Hypothalamus (tissue), 51 donors: ENCODE measurements at regions not wholly inside any gene's neighbourhood (a gene's known extent, or its start where the extent isn't known, plus 50 kb on each side); places are given as distances from the start of the nearest gene placed in this dataset.

Experiments
- DNase-seq, 51 donors: peaks; one replicate each; lab custom pipeline; 2025; lab: John Stamatoyannopoulos, UW

DNA sequence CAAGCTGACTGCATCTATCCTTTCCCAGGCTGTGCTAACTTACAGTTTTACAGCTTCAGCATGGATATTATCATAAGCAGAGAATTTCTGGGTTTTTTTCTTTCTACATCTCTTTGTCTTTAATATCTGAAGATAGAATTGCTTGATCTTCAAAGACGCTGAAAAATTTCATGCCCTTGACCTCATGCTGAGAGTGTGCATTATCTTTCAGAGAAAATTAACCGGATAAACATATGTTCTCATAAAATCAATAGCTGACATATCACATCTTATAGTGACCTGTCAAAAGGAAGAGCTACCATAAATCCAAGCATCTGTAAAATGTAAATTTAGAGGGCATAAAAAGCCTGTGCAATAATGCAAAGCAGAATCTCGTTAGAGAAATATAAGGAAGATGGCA, 1704.1 kb upstream of the FLRT2 start:
- no peak for DNase-seq

DNA sequence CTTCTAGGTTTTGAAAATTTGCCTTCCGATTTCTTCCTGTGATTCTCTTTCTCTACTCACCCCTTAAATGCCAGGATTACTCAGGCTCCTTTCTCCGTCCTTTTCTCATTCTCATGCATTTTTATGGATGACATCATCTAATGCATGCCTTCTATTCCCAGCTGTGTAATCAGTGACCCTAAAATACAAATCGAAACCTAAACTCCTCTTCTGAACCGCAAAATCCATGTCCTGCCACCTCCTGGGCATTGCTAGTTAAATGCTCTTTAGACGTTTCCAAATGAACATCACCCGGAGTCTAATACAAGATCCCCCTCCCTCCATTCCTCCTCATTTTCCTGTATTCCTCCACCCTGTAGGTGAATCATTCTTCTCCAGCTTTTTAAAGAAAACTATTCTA, 1703.1 kb upstream of the FLRT2 start:
- no peak for DNase-seq

DNA sequence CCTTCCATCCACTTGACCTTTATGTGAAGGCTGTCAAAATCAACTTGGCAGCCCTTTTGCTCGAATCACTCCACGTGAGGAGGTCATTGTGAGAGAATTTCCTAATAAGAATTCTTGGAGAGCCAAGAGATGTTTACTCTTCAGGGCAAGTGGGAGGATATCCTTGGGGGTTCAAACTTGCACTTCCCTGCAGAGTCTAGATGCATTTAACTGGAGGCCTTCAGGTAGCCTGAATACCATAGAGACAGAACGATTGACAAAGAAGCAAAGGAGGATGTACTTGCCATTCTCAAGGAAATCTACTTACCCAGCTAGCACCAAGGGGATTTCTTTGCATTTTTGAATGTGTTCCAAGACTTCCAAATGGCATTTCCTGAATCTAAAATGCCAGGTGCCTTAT, 1702.6 kb upstream of the FLRT2 start:
- no peak for DNase-seq

DNA sequence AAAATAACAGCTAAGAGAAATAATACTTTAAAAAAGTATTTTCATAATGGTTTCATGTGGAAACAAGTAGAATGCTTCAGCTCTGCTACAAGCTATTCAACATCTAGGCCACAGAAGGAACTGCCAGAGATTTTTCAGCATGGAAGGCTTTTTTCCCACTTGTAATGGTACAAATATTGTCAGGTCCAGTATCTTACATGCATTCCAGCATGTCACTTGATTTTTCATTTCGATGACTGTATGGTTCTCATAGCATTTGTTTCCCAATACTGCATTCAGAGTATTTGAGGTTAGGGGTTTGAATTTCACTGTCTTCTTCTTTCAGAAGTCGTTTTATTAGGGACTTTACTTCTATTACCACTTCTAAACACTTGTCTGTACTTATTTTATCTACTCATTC, 1701.5 kb upstream of the FLRT2 start:
- no peak for DNase-seq

DNA sequence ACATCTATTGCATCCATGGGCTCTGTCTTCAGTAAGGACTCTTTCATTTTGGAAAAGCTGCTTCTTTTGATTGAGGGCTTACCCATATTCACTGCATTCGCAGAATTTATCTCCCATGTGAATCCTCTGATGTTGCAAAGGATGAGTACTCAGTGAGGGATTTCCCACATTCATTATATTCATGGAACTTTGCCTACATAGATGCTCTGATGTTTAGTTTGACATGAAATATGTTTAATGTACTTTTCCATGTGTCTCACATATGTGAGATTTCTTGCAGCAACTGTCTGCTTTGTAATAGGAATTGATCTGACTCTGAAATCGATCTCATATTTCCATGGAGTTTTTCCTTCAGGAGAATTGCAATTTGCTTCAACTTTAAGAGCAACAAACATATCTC, 1699.6 kb upstream of the FLRT2 start:
- no peak for DNase-seq

DNA sequence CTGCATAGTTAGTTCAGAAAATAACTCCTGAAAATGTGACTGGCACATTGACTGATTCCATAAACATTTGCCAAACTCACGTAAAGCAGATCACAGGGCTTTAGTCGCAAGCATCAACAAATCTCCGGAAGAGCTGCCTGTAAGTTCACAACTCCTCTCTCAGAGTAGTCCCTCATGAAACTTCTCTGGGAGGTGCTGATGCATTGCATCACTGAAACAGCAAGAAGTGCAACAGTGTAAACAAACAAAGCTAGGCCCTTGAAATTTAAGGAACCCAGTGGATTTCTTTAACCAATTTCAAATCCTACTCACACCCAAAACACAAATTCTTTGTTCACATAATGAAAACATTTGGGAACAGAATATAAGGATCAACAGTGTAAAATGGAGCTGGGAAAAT, 1691.7 kb upstream of the FLRT2 start:
- DNase-seq, result no peak

DNA sequence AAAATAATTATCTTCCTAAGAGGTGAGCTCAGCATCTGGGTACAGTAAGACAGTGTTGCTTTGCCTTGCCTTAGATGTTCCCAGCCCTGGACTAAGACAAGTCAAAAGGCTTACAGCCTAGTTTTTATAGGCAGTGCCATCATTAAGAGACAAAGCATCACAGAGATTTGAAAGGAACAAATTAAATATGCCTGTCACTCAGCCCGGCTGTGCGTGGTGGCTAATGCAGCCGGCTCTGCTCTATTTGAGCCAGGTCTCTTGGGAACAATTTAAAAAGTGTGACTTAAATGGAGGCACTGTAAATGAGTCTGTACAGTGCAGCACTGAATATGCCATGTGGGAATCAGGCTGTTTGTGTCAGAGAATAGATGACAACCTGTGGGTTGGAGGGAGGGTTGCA, 1687.4 kb upstream of the FLRT2 start:
- DNase-seq, result no peak

DNA sequence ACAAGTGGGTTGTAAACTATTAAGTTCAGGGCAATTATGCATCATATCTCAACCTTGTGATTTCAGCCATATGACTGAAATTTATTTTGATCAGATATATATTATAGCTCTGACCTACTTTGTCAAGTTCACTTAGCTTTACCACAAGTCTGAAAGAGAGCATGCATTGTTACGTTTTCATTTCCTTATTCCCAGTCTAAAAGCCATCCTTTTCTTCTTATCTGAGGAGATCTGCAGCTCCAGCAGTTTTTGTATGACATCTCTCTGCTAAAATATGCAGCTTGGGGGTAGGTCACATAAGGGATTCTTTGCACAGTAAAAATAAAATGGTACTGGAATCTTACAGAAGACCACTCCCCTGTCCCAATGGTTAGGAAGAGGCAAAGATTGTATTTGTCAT, 1682.8 kb upstream of the FLRT2 start:
- DNase-seq, result no peak

DNA sequence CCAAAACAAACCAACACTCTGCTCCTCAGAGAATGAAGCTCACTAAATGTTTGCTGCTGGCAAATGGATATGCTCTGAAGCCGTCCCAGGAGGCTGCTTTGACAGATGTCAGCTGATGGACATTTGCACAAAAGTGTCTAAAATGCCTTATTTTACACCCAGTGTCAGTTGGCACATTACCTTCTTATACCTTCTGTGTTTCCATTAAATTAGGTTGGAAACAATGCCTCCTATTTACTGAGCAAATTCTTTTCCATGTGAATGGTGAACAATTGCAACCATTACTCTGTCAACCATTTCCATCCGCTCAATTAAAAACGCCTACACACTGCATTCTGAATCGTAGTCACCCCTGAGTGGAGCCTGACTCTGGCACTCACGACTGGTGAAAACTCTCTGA, 1679.9 kb upstream of the FLRT2 start:
- DNase-seq, result no peak

DNA sequence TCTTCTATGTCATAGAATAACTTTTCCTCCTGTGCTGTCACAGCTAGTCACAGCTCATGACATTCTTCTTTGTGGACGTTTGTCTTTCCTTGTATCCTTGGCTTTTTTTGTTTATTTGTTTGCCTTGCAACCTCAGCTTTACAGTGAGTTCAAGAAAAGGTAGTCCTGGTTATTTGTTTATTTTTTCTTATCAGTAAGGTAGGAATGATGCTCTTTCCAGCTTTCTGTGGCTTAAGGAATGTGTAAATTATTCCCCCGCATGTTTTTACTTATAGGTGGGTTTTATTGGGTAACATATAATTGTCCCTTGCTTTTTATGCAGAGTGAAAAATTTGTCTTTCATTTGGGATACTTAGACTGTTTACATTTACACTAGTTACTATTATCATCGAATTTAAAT, 1673.6 kb upstream of the FLRT2 start:
- DNase-seq, result no peak

DNA sequence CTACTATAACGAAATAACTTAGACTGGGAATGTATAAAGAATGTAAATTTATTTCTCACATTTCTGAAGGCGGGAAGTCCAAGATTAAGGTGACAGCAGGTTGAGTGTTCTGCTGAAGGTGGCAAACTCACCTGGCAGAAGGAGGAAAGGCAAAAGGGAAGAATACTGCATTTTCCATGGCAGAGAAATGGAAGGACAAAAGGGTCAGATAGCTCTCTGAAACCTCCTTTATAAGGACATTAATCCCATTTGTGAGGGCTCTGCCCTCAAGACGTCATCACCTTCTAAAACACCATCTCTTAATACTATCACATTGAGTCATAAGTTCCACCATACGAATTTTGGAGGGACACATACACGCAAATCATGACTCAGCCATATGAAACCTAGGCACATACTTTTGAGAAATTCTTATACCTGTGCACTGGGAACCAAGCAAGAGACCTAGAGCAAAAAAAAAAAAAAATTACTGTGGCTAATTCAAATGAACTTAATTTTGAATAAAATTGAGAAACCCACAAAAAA, 1669.3 kb upstream of the FLRT2 start:
- DNase-seq, result no peak

DNA sequence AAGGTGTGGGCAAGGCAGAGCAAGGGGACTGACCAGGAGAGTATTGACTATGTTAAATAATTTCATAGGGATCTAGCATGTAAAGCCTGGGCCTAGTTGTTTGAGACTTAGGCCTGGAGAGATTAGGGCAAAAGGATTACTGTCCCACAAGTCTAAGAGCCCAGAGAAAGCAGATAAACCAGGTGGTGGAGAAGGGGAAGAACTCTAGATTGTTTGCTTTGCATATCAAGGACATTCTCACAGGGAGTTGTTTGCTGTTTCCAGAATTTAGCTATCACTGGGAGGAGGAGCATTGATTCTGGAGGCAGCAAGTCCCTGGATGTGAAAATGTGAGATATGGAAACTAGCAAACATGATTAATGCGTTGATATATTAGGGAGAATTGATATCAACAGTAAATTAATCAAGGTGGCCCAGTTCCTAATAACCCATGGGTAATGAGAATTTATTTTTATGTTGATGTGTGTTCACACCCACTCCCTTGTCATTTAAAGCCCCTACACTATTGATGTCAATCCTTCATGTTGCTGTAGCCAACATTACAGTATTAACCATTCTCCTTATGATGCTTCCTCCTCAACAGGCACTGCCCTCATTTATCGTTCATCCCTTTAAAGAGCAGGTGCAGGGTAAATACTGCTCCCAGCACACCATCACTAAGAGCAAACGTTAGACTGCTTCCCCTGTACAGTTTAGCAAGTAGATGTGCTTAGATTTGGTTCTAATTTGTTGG, 1666.7 kb upstream of the FLRT2 start:
- no peak for DNase-seq

DNA sequence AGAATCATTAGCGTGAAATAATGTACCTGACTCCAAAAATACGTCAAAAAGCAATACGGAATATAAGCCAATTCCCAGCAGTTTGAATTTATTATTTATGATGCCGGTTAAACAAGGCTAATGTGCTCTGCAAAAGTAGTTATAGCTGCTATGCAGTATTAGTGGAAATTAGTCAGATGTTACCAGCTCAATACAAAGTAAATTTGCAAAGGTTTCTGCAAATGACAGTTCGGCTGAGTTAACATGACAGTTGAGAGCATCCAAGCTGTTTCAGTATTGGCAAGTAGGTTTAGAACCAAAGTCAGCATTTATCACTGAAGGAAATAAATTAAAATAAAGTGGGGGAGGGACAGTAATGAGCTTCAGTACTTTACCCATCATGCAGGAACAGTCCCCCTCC, 1665.8 kb upstream of the FLRT2 start:
- DNase-seq, result no peak

DNA sequence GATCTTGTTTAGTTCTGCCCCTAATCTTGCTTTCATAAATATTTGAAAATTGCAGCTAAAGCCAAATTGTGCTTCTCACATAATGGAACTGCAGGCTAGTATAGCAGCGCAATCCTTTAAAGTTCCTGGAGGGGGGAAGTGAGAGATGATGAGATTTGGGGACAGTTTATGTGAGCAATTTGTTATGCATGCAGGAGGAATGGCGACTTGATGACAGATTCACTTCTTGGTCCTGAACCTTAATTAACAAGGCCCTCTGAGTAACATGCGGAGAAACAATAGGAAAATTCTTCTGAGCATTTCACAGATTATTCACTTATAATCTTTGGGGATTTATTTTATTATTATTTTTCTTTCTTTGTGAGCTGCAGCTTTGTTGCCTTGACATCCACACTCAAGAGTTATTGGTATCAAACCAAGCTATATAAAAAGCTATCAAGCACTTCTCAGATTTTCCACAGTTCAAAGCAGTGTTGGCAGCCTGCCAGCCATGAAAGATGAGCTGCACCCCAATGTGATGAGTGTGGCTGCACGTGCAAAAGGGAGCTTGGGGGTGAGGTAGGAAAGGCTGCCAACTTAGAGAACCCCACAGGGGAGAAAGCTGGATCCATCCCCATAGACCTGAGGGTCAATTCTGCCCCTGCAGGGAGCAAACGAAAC, 1662.2 kb upstream of the FLRT2 start:
- DNase-seq, result peak in 2 of 51 donors; percentile 1 to 2

DNA sequence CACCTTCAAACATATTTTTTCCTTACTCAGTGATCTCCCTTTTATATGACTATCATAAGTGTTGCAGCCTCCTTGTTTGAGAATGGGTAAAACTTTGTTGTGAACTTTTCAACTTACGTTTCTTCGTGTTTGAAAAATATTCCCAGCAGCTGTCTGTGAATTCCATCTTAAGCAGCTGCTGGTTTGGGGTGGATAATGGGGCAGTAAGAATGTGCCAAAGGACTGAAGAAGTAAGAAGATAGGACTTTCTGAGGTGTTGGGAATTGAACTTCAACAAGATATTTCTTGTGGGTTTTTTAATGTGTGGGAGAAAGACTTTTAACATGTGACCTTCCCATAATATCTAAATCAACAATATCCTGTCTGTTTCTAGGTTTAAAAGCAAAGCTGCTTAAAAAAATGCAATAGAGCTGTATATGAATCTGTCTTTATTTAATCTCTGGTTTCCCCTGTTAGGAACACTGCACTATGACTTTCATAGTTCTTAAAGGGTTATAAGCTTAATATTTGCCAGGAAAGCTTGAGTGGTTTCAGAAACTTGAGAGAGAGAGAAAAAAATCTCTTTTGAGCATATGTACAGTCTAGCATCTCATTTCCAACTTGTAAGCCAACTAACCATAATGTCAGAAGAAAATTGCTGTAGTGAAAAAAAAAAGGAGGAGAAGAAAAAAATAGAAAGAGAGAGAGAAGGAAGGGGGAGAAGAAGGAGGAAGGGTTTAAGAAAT, 1659.2 kb upstream of the FLRT2 start:
- DNase-seq, result no peak

DNA sequence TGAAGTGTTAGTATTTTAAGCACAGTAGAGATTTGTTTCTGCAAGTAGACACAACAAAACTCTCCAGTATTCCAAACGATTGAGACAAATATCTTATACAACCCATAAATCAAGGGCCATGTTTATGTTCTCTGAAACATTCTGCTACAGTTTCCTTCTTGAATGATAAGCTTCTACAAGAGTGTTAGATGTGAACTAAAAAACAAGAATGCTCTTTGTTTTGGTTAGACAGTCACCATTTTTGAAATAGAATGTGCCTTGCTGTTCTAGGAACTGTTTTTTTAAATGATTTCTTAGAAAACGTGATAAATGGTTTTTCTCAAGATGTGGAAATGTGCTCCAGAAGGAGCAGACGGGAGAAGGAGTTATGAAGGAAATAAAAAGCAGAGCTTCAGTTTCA, 1656.3 kb upstream of the FLRT2 start:
- no peak for DNase-seq

DNA sequence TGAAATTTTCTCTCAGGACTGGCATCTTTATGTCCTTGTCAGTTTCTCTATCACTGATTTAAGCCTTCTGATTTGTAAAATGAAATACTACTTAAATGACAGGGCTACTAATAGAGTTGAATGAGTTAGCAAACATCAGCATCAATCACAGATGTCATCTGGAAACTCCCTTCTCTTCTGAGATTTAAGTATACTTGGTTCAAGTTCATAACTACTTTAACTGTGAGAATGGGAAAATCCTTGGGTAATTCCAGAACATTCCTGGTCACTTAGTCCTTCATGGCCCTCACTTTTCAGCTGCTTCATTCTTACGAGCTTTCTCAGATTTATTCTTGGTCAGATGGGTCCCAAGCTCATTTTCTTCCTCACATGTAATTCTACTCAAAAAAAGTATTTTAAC, 1655.3 kb upstream of the FLRT2 start:
- DNase-seq, result no peak

DNA sequence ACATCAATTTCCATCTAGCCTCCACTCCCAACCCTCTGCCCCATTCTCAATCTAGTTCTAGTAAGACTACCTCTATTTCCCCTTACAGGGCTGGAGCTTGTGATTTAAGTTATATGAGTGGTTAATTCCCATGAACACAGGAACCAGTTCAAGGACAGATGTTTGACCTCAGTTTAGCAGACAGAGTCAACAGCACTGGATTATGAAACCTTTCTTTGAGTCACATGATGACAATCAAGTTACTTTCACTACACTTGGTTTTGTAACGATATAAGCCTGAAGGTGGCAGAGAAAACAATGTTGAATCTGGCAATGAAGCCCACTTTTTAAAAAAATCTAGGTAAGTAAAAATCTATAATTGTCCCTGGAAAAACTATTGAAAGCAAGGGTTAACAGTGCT, 1646.2 kb upstream of the FLRT2 start:
- DNase-seq, result no peak

DNA sequence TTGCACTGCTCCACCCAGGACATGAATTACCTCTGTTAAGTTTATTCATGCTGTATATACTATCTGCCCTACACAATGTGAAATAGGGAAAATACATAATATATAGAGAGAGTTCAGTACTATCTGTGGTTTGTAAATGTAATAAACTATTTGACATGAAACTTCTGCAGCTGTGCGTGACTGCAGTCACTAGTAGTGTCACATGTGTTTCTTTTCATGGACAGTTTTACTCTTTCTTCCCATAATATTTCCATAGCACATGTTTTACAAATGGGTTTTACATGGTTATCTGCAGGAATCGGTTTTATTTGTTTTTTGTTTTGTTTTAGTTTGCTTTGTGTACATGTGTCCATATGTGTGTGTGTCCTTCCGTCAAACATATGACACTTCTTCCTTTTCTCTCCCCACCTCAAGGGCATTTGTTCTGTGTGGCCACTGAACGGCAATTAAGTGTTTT, 1644.1 kb upstream of the FLRT2 start:
- DNase-seq, result no peak

DNA sequence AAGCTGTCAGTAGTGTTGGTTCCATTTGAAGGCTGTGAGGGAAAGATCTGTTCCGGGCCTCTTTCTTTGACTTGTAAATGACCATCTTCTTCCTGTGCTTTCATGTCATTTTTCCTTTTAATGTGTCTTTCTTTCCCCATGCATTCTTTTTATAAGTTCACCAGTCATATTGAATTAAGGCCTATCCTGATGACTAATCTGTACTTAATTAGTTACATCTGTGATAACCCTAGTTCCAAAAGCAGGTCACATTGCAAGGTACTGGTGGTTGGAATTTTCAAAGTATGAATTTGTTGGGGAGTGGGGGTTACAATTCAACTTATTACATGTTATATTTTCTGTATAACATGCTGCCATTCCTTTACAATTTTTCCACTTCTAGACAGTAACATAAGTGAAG, 1642.1 kb upstream of the FLRT2 start:
- no peak for DNase-seq

DNA sequence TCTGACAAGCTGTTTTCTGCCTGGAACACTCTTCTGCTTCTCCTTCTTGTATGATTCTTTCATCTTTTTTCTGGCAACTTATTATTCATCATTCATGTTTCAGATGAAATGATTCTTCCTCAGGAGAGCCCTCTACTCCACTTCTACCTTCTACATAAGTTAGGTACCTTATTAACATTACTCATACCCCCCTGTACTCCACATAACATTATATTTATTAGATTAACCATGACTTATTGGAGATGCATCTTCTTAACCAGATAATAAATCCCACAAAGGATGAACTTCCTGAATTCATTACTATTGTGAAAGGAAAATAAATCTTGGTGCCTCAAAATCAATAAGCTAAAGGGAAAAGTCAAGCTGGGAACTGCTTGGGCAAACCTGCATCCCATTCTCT, 1636.5 kb upstream of the FLRT2 start:
- DNase-seq, result no peak

DNA sequence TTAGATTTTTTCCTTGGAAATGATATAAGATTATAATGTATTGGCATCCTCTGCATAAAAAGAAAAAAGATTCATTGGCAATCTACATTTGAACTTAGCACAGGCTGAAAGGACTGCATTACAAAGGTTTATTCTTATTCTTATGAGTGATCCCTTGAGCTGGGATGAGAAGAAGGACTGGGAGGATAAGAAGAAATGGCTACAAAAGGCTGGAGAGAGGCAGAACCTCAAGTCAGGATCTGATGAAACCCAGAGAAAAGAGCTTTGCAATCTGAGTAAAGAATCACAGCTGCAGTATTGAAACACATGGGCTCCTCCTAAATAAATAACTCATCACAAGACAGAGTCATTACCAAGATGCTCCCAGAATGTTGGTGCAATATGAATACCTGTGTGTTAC, 1635.4 kb upstream of the FLRT2 start:
- no peak for DNase-seq
